HG02610 (cell line): ENCODE measurements at regions not wholly inside any gene's neighbourhood (a gene's known extent, or its start where the extent isn't known, plus 50 kb on each side); places are given as distances from the start of the nearest gene placed in this dataset.
"Not testable (repeated sequence)": the region's sequence is repeated elsewhere in the genome, so short reads cannot be mapped to it uniquely, and the experiment has no call there.

Experiments used
- ATAC-seq: cut with Tn5 transposase; IDR thresholded peaks from one replicate; pipeline ENCODE4 v1.9.1; 2021; ENCODE audit warnings: mild to moderate bottlenecking, moderate library complexity; ENCODE audit not compliant: unreplicated experiment

- no peak for ATAC-seq
Observed at GRCh38 chr6:168919470-168920179, 334.0 kb downstream of the THBS2 start.

GRCh38 chr6:168916576-168917211, 337.0 kb downstream of the THBS2 start:
- ATAC-seq: no peak

GRCh38 chr6:168915855-168916254, 337.8 kb downstream of the THBS2 start:
- no peak for ATAC-seq

- ATAC-seq: no peak
Observed at GRCh38 chr6:168915242-168915641, 338.4 kb downstream of the THBS2 start.

- ATAC-seq: no peak
Observed at GRCh38 chr6:168913866-168914469, 339.7 kb downstream of the THBS2 start.

GRCh38 chr6:168913231-168913865, 340.3 kb downstream of the THBS2 start:
- ATAC-seq: not testable (repeated sequence)

- no peak for ATAC-seq
Observed at GRCh38 chr6:168909288-168909687, 344.4 kb downstream of the THBS2 start.

GRCh38 chr6:168908887-168909286, 344.8 kb downstream of the THBS2 start:
- no peak for ATAC-seq

GRCh38 chr6:168908166-168908565, 345.5 kb downstream of the THBS2 start:
- no peak for ATAC-seq

- no peak for ATAC-seq
Observed at GRCh38 chr6:168906391-168906790, 347.3 kb downstream of the THBS2 start.

GRCh38 chr6:168905451-168906090, 348.1 kb downstream of the THBS2 start:
- no peak for ATAC-seq

GRCh38 chr6:168903613-168904345, 349.9 kb downstream of the THBS2 start:
- ATAC-seq: no peak

GRCh38 chr6:168902075-168902474, 351.6 kb downstream of the THBS2 start:
- no peak for ATAC-seq

- ATAC-seq: no peak
Observed at GRCh38 chr6:168901076-168901475, 352.6 kb downstream of the THBS2 start.

- ATAC-seq: no peak
Observed at GRCh38 chr6:168896321-168896720, 357.3 kb downstream of the THBS2 start.

GRCh38 chr6:168895102-168895812, 358.4 kb downstream of the THBS2 start:
- ATAC-seq: peak; percentile 93

- ATAC-seq: no peak
Observed at GRCh38 chr6:168892031-168892430, 361.6 kb downstream of the THBS2 start.

GRCh38 chr6:168890981-168891365, 362.7 kb downstream of the THBS2 start:
- no peak for ATAC-seq

GRCh38 chr6:168890306-168890980, 363.2 kb downstream of the THBS2 start:
- no peak for ATAC-seq
